ENCODE measurements at regions not wholly inside any gene's neighbourhood (a gene's known extent, or its start where the extent isn't known, plus 50 kb on each side); places are given as distances from the start of the nearest gene placed in this dataset.

DNA sequence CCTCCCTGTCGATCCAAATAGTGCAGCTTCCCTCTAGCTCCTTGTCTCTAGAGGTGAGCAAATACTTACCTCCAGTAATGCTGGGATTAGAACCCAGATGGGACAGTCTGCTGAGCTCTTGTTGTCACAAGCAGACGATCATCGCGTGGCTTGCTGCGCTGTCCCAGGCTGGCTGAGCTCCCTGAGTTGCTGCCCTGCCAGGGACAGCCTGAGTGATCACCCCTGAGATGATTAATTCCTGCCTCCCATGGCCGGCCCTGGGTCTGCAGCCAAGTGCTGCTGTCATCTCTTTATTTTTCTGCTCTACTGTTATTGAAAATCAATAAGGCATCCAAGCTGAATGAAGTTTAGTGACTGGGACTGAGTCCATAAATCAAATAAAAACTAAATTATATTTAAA lies 94.0 kb upstream of the ALDH1B1 start (continued):
- TF ChIP-seq, protein P1, sequence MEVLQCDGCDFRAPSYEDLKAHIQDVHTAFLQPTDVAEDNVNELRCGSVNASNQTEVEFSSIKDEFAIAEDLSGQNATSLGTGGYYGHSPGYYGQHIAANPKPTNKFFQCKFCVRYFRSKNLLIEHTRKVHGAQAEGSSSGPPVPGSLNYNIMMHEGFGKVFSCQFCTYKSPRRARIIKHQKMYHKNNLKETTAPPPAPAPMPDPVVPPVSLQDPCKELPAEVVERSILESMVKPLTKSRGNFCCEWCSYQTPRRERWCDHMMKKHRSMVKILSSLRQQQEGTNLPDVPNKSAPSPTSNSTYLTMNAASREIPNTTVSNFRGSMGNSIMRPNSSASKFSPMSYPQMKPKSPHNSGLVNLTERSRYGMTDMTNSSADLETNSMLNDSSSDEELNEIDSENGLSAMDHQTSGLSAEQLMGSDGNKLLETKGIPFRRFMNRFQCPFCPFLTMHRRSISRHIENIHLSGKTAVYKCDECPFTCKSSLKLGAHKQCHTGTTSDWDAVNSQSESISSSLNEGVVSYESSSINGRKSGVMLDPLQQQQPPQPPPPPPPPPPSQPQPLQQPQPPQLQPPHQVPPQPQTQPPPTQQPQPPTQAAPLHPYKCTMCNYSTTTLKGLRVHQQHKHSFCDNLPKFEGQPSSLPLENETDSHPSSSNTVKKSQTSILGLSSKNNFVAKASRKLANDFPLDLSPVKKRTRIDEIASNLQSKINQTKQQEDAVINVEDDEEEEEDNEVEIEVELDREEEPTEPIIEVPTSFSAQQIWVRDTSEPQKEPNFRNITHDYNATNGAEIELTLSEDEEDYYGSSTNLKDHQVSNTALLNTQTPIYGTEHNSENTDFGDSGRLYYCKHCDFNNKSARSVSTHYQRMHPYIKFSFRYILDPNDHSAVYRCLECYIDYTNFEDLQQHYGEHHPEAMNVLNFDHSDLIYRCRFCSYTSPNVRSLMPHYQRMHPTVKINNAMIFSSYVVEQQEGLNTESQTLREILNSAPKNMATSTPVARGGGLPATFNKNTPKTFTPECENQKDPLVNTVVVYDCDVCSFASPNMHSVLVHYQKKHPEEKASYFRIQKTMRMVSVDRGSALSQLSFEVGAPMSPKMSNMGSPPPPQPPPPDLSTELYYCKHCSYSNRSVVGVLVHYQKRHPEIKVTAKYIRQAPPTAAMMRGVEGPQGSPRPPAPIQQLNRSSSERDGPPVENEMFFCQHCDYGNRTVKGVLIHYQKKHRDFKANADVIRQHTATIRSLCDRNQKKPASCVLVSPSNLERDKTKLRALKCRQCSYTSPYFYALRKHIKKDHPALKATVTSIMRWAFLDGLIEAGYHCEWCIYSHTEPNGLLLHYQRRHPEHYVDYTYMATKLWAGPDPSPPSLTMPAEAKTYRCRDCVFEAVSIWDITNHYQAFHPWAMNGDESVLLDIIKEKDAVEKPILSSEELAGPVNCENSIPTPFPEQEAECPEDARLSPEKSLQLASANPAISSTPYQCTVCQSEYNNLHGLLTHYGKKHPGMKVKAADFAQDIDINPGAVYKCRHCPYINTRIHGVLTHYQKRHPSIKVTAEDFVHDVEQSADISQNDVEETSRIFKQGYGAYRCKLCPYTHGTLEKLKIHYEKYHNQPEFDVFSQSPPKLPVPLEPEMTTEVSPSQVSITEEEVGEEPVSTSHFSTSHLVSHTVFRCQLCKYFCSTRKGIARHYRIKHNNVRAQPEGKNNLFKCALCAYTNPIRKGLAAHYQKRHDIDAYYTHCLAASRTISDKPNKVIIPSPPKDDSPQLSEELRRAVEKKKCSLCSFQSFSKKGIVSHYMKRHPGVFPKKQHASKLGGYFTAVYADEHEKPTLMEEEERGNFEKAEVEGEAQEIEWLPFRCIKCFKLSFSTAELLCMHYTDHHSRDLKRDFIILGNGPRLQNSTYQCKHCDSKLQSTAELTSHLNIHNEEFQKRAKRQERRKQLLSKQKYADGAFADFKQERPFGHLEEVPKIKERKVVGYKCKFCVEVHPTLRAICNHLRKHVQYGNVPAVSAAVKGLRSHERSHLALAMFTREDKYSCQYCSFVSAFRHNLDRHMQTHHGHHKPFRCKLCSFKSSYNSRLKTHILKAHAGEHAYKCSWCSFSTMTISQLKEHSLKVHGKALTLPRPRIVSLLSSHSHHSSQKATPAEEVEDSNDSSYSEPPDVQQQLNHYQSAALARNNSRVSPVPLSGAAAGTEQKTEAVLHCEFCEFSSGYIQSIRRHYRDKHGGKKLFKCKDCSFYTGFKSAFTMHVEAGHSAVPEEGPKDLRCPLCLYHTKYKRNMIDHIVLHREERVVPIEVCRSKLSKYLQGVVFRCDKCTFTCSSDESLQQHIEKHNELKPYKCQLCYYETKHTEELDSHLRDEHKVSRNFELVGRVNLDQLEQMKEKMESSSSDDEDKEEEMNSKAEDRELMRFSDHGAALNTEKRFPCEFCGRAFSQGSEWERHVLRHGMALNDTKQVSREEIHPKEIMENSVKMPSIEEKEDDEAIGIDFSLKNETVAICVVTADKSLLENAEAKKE (CRISPR knock-in tag; IDR thresholded peaks at IDR 0.05) = no peak
- TF ChIP-seq, protein P2, sequence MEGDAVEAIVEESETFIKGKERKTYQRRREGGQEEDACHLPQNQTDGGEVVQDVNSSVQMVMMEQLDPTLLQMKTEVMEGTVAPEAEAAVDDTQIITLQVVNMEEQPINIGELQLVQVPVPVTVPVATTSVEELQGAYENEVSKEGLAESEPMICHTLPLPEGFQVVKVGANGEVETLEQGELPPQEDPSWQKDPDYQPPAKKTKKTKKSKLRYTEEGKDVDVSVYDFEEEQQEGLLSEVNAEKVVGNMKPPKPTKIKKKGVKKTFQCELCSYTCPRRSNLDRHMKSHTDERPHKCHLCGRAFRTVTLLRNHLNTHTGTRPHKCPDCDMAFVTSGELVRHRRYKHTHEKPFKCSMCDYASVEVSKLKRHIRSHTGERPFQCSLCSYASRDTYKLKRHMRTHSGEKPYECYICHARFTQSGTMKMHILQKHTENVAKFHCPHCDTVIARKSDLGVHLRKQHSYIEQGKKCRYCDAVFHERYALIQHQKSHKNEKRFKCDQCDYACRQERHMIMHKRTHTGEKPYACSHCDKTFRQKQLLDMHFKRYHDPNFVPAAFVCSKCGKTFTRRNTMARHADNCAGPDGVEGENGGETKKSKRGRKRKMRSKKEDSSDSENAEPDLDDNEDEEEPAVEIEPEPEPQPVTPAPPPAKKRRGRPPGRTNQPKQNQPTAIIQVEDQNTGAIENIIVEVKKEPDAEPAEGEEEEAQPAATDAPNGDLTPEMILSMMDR (conservative IDR thresholded peaks at IDR 0.05; ENCODE audit: low read depth in 2 of 2) = no peak
- TF ChIP-seq ZNF114 (CRISPR knock-in tag; IDR thresholded peaks at IDR 0.05) = no peak
- TF ChIP-seq EZH2 (IDR thresholded peaks at IDR 0.05; ENCODE audit: low read depth, unreplicated experiment) = no peak
- no peak for TF ChIP-seq JUNB (IDR thresholded peaks at IDR 0.05; ENCODE audit: unreplicated experiment)
- TF ChIP-seq CREB1 (CRISPR knock-in tag; IDR thresholded peaks at IDR 0.05; ENCODE audit: low read depth) = no peak
- no peak for TF ChIP-seq EZH2phosphoT487 (IDR thresholded peaks at IDR 0.05; ENCODE audit: unreplicated experiment)
- no peak for TF ChIP-seq ZNF331 (CRISPR knock-in tag; IDR thresholded peaks at IDR 0.05; ENCODE audit: low read depth)
- TF ChIP-seq STAT1 (IDR thresholded peaks at IDR 0.05; ENCODE audit: unreplicated experiment) = no peak
- no peak for TF ChIP-seq NANOG (IDR thresholded peaks at IDR 0.05; ENCODE audit: borderline replicate concordance)
- TF ChIP-seq POLR2AphosphoS5 (IDR thresholded peaks at IDR 0.05; ENCODE audit: low read depth) = no peak

Measured in GM23338 (cell line).